ENCODE measurements at regions not wholly inside any gene's neighbourhood (a gene's known extent, or its start where the extent isn't known, plus 50 kb on each side); places are given as distances from the start of the nearest gene placed in this dataset.

DNA sequence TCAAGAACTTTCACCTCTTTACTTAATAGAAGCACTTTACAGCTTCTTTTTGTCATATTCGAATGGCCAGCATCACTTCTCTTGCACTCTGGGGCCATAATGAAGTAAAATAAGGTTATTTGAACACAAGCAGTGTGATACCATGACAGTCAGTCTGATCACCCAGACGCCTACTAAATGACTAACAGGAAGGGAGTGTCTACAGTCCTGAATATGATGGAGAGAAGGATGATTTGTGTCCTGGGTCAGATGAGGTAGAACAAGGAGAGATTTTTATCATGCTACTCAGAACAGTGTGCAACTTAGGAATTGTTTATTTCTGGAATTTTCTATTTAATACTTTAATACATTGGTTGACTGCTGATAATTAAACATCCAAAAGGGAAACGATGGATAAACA lies 284.2 kb upstream of the F9 start (continued):
- TF ChIP-seq THAP9 (CRISPR knock-in tag; IDR thresholded peaks at IDR 0.05; ENCODE audit: borderline replicate concordance) (no peak), ZNF124 (CRISPR knock-in tag; IDR thresholded peaks at IDR 0.05) (no peak), ZC3H13 (CRISPR knock-in tag; IDR thresholded peaks at IDR 0.05) (no peak), ZFX (CRISPR knock-in tag; IDR thresholded peaks at IDR 0.05; ENCODE audit: low read depth) (no peak), ZFAT (CRISPR knock-in tag; conservative IDR thresholded peaks at IDR 0.05) (no peak), ZNF589 (CRISPR knock-in tag; conservative IDR thresholded peaks at IDR 0.05) (no peak), ZNF816 (CRISPR knock-in tag; IDR thresholded peaks at IDR 0.05; ENCODE audit: borderline replicate concordance) (no peak)
- TF ChIP-seq, protein P1, sequence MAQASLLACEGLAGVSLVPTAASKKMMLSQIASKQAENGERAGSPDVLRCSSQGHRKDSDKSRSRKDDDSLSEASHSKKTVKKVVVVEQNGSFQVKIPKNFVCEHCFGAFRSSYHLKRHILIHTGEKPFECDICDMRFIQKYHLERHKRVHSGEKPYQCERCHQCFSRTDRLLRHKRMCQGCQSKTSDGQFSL (CRISPR knock-in tag; IDR thresholded peaks at IDR 0.05) = no peak

- ATAC-seq = no peak
- H3K27ac ChIP-seq (ENCODE audit: extremely low read length, insufficient read depth, low read length) = no peak overlapping the region
- H2AFZ ChIP-seq (ENCODE audit: low read length) = no peak overlapping the region
- DNase-seq (ENCODE audit: low spot score) = no peak
- no peak overlapping the region for H3K9ac ChIP-seq (ENCODE audit: insufficient read depth, low read depth, low read length)
- ChIA-PET CTCF (ENCODE audit: low intra/inter-chr PET ratio, low total read pairs) (no interaction called here), POLR2A (no interaction called here)
- no peaks in the 10 kb centered on the region for H3K27me3 ChIP-seq (ENCODE audit: control insufficient read depth in 1 of 2, insufficient read depth in 2 of 2, low read length in 2 of 2)
- H3K79me2 ChIP-seq (ENCODE audit: insufficient read depth, low read length) = no peaks in the 10 kb centered on the region
- FAIRE-seq = no peak
- no peaks in the 10 kb centered on the region for H3K4me1 ChIP-seq (ENCODE audit: insufficient read depth, low read length)
- intact Hi-C loops (cut with micrococcal nuclease; ENCODE audit: unreplicated experiment) = no loop called here
- BruUV-seq (replicated peaks) = no TSS peak
- TF ChIP-seq ZNF446 (CRISPR knock-in tag; IDR thresholded peaks at IDR 0.05) (no peak), ZNF274 (CRISPR knock-in tag; IDR thresholded peaks at IDR 0.05) (no peak), CHD4 (IDR thresholded peaks at IDR 0.05; ENCODE audit: borderline replicate concordance, low read length) (no peak), RFXAP (CRISPR knock-in tag; IDR thresholded peaks at IDR 0.05; ENCODE audit: borderline replicate concordance) (no peak)
- TF ChIP-seq, protein P2, sequence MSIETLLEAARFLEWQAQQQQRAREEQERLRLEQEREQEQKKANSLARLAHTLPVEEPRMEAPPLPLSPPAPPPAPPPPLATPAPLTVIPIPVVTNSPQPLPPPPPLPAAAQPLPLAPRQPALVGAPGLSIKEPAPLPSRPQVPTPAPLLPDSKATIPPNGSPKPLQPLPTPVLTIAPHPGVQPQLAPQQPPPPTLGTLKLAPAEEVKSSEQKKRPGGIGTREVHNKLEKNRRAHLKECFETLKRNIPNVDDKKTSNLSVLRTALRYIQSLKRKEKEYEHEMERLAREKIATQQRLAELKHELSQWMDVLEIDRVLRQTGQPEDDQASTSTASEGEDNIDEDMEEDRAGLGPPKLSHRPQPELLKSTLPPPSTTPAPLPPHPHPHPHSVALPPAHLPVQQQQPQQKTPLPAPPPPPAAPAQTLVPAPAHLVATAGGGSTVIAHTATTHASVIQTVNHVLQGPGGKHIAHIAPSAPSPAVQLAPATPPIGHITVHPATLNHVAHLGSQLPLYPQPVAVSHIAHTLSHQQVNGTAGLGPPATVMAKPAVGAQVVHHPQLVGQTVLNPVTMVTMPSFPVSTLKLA (IDR thresholded peaks at IDR 0.05) = no peak
- H4K20me1 ChIP-seq (ENCODE audit: insufficient read depth, low read length) = no peaks in the 10 kb centered on the region
- H3K4me2 ChIP-seq (ENCODE audit: low read depth, low read length) = no peak overlapping the region
- in situ Hi-C loops (cut with HindIII; ENCODE audit: extremely low pct_ligation_motif_present, low pct_unique_long_range_greater_than_20kb) = no loop called here
- no peak overlapping the region for H3K4me3 ChIP-seq (replicated peaks in 1 of 3; ENCODE audit: insufficient read depth in 1 of 3, low read depth in 2 of 3, low read length in 3 of 3)
- no peaks in the 10 kb centered on the region; the same call in 1 of the 2 replicates for H3K9me3 ChIP-seq (ENCODE audit: low read length)
- WGBS (ENCODE audit: low lambda C conversion rate) = no CpG with 5 or more reads among the region's 1 CpG
- no peaks in the 10 kb centered on the region for H3K36me3 ChIP-seq (replicated peaks in 1 of 2; ENCODE audit: control insufficient read depth in 1 of 2, insufficient read depth in 2 of 2, low read length in 2 of 2)
Observed at GRCh38 chrX:139237141-139237540, 293.4 kb upstream of the F9 start.

Measured in HepG2 (cell line).